GM21423 (cell line): ENCODE measurements at regions not wholly inside any gene's neighbourhood (a gene's known extent, or its start where the extent isn't known, plus 50 kb on each side); places are given as distances from the start of the nearest gene placed in this dataset.

ENCODE experiments used
- ATAC-seq: cut with Tn5 transposase; IDR thresholded peaks from one replicate; pipeline ENCODE4 v1.9.1; 2021; ENCODE audit warnings: mild to moderate bottlenecking, moderate library complexity; ENCODE audit not compliant: unreplicated experiment

- no peak for ATAC-seq
Observed at GRCh38 chr3:159439346-159439745, 549.3 kb upstream of the IL12A start.

GRCh38 chr3:159441279-159441678, 547.4 kb upstream of the IL12A start:
- ATAC-seq = no peak

- no peak for ATAC-seq
Observed at GRCh38 chr3:159443266-159443665, 545.4 kb upstream of the IL12A start.

GRCh38 chr3:159447841-159448240, 540.8 kb upstream of the IL12A start:
- ATAC-seq = no peak

GRCh38 chr3:159448902-159449301, 539.7 kb upstream of the IL12A start:
- ATAC-seq = no peak

GRCh38 chr3:159451067-159451466, 537.6 kb upstream of the IL12A start:
- ATAC-seq = no peak

GRCh38 chr3:159451482-159451881, 537.2 kb upstream of the IL12A start:
- no peak for ATAC-seq

GRCh38 chr3:159453036-159453435, 535.6 kb upstream of the IL12A start:
- ATAC-seq = no peak

- ATAC-seq = no peak
Observed at GRCh38 chr3:159453945-159454344, 534.7 kb upstream of the IL12A start.

GRCh38 chr3:159455741-159456181, 532.9 kb upstream of the IL12A start:
- ATAC-seq = no peak

GRCh38 chr3:159458010-159458409, 530.6 kb upstream of the IL12A start:
- no peak for ATAC-seq

- ATAC-seq = no peak
Observed at GRCh38 chr3:159458982-159459381, 529.7 kb upstream of the IL12A start.

- ATAC-seq = no peak
Observed at GRCh38 chr3:159472611-159473010, 516.0 kb upstream of the IL12A start.

GRCh38 chr3:159473206-159473605, 515.4 kb upstream of the IL12A start:
- ATAC-seq = no peak

- ATAC-seq = no peak
Observed at GRCh38 chr3:159480046-159480445, 508.6 kb upstream of the IL12A start.

GRCh38 chr3:159482241-159482993, 506.2 kb upstream of the IL12A start:
- ATAC-seq = no peak

GRCh38 chr3:159482994-159483367, 505.7 kb upstream of the IL12A start:
- no peak for ATAC-seq

- ATAC-seq = no peak
Observed at GRCh38 chr3:159486580-159486979, 502.1 kb upstream of the IL12A start.

GRCh38 chr3:159487304-159487703, 501.3 kb upstream of the IL12A start:
- ATAC-seq = no peak

- ATAC-seq = no peak
Observed at GRCh38 chr3:159488602-159489001, 500.0 kb upstream of the IL12A start.

GRCh38 chr3:159497361-159497760, 491.3 kb upstream of the IL12A start:
- ATAC-seq = no peak

GRCh38 chr3:159499031-159499793, 489.4 kb upstream of the IL12A start:
- ATAC-seq = no peak
